ENCODE measurements at regions not wholly inside any gene's neighbourhood (a gene's known extent, or its start where the extent isn't known, plus 50 kb on each side); places are given as distances from the start of the nearest gene placed in this dataset.

DNA sequence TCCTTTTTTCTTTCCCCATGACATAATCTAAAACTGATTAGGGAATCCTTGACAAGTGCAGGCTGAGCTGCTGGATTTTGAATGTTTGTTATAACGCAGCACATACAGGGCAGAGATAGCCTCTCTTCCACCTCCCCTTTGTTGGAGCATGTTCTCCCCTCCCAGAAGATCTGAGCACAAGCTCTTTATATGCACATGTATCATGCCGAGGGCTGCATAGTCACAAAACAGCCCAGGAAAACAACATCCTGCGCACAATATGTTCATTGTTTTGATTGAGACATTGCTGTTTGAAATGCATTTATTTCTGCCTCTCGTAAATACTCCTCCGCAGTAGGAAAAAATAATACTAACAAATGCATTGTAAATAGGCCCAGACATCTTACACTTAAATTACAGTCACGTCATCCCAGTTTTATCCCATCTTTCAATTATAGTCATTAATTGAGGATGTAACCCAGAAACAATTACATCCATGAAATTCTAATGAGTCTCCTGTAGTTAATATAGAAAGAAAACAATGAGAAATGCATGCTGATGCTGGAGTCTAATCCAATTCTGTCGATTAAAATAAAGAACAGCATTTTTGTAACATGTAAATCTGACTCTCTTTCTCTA is 401.8 kb downstream of the BTG1 start:
- TF ChIP-seq EZH2 (IDR thresholded peaks at IDR 0.05; ENCODE audit: borderline replicate concordance, low read depth, low read length, severe bottlenecking), result no peak
- TF ChIP-seq, protein P1, sequence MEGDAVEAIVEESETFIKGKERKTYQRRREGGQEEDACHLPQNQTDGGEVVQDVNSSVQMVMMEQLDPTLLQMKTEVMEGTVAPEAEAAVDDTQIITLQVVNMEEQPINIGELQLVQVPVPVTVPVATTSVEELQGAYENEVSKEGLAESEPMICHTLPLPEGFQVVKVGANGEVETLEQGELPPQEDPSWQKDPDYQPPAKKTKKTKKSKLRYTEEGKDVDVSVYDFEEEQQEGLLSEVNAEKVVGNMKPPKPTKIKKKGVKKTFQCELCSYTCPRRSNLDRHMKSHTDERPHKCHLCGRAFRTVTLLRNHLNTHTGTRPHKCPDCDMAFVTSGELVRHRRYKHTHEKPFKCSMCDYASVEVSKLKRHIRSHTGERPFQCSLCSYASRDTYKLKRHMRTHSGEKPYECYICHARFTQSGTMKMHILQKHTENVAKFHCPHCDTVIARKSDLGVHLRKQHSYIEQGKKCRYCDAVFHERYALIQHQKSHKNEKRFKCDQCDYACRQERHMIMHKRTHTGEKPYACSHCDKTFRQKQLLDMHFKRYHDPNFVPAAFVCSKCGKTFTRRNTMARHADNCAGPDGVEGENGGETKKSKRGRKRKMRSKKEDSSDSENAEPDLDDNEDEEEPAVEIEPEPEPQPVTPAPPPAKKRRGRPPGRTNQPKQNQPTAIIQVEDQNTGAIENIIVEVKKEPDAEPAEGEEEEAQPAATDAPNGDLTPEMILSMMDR (IDR thresholded peaks at IDR 0.05; ENCODE audit: borderline replicate concordance, extremely low read depth, low read length, poor library complexity, severe bottlenecking), result no peak
